ENCODE measurements at regions not wholly inside any gene's neighbourhood (a gene's known extent, or its start where the extent isn't known, plus 50 kb on each side); places are given as distances from the start of the nearest gene placed in this dataset.

DNA sequence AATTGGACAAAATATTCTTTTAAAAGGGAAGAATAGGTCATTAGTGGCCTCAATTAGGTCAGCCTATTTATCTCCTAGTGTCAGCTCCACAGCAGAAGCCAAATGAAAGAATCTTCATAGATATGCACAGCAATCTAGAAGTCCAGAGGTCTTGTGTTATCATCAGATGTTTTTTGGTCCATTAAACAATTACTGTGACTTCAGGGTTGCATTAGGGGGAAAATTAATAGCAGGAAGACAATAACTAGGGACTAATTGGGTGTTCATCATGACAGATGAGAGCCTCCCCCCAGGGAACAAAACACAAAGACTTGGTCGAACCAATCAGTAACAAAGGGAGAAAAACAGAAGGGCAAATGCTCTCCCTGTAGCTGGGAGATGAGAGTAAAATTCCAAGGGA is 264.7 kb downstream of the PTH2R start:
- TF ChIP-seq, protein P1, sequence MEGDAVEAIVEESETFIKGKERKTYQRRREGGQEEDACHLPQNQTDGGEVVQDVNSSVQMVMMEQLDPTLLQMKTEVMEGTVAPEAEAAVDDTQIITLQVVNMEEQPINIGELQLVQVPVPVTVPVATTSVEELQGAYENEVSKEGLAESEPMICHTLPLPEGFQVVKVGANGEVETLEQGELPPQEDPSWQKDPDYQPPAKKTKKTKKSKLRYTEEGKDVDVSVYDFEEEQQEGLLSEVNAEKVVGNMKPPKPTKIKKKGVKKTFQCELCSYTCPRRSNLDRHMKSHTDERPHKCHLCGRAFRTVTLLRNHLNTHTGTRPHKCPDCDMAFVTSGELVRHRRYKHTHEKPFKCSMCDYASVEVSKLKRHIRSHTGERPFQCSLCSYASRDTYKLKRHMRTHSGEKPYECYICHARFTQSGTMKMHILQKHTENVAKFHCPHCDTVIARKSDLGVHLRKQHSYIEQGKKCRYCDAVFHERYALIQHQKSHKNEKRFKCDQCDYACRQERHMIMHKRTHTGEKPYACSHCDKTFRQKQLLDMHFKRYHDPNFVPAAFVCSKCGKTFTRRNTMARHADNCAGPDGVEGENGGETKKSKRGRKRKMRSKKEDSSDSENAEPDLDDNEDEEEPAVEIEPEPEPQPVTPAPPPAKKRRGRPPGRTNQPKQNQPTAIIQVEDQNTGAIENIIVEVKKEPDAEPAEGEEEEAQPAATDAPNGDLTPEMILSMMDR (conservative IDR thresholded peaks at IDR 0.05): no peak
- TF ChIP-seq ZFX (IDR thresholded peaks at IDR 0.05): no peak
